ENCODE measurements at regions not wholly inside any gene's neighbourhood (a gene's known extent, or its start where the extent isn't known, plus 50 kb on each side); places are given as distances from the start of the nearest gene placed in this dataset.

- TF ChIP-seq CEBPB (IDR thresholded peaks at IDR 0.05) (no peak), CTCF (IDR thresholded peaks at IDR 0.05) (no peak), REST (IDR thresholded peaks at IDR 0.05) (no peak), CBX8 (IDR thresholded peaks at IDR 0.05) (no peak), ZC3H11A (IDR thresholded peaks at IDR 0.05) (no peak)
- TF ChIP-seq, protein P1, sequence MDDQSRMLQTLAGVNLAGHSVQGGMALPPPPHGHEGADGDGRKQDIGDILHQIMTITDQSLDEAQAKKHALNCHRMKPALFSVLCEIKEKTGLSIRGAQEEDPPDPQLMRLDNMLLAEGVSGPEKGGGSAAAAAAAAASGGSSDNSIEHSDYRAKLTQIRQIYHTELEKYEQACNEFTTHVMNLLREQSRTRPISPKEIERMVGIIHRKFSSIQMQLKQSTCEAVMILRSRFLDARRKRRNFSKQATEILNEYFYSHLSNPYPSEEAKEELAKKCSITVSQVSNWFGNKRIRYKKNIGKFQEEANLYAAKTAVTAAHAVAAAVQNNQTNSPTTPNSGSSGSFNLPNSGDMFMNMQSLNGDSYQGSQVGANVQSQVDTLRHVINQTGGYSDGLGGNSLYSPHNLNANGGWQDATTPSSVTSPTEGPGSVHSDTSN (IDR thresholded peaks at IDR 0.05) = no peak
Measured at GRCh38 chr4:144480068-144480467, 165.9 kb upstream of the HHIP start.

All from A549 (cell line).